Neuron (in vitro differentiated cells): ENCODE measurements at regions not wholly inside any gene's neighbourhood (a gene's known extent, or its start where the extent isn't known, plus 50 kb on each side); places are given as distances from the start of the nearest gene placed in this dataset.
"Not testable (repeated sequence)": the region's sequence is repeated elsewhere in the genome, so short reads cannot be mapped to it uniquely, and the experiment has no call there.

ENCODE experiments used
- H2AFZ ChIP-seq: one replicate; pipeline ENCODE4 v1.6.1; 2013; ENCODE audit warnings: low read depth, mild to moderate bottlenecking, inconsistent platforms, low read length, moderate library complexity
- H3K27me3 ChIP-seq: one replicate; pipeline ENCODE4 v1.6.1; 2013; ENCODE audit warnings: low read length; ENCODE audit not compliant: insufficient read depth
- H3K36me3 ChIP-seq: one replicate; pipeline ENCODE4 v1.6.1; 2013; ENCODE audit warnings: low read length; ENCODE audit not compliant: insufficient read depth
- H3K4me1 ChIP-seq: one replicate; pipeline ENCODE4 v1.6.1; 2013; ENCODE audit warnings: low read length; ENCODE audit not compliant: insufficient read depth
- H3K4me3 ChIP-seq: 2 replicates; pipeline ENCODE4 v1.5.1; 2013; ENCODE audit warnings: mild to moderate bottlenecking, low read length, moderate library complexity
- H3K9me3 ChIP-seq: one replicate; pipeline ENCODE4 v1.6.1; 2013; ENCODE audit warnings: low read length

DNA sequence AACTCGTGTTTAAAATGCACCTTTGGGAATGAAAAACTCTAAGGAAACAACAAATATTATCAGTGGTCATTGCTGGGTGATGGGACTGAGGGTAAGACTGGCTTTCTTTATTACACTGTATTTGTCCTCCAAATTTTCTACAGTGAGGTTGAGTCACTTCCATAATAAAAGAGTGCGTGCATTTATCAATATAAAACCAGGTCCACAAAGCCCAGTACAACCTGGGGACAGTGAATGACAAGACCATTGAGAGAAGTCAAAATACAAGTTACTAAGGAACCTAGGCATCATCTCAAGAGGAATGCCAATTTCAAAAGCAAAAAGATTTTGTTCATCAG is 76.4 kb downstream of the MAGED4 start:
- Histone ChIP-seq H3K4me3 (peak overlapping the region; percentile 68), H3K9me3 (no peaks in the 10 kb centered on the region), H2AFZ (peak overlapping the region; percentile 44), H3K27me3 (no peaks in the 10 kb centered on the region), H3K36me3 (no peaks in the 10 kb centered on the region), H3K4me1 (peaks cover 16% of the 10 kb centered on the region)

- Histone ChIP-seq H3K4me3 (peak overlapping the region; percentile 68), H2AFZ (peak overlapping the region; percentile 44), H3K36me3 (no peaks in the 10 kb centered on the region), H3K4me1 (peaks cover 18% of the 10 kb centered on the region), H3K9me3 (no peaks in the 10 kb centered on the region), H3K27me3 (no peaks in the 10 kb centered on the region)
Observed at GRCh38 chrX:52261463-52262194, 76.9 kb downstream of the MAGED4 start.

- Histone ChIP-seq H3K4me1 (peaks cover 18% of the 10 kb centered on the region), H3K4me3 (peak overlapping the region; percentile 68), H3K27me3 (no peaks in the 10 kb centered on the region), H3K9me3 (no peaks in the 10 kb centered on the region), H2AFZ (no peak overlapping the region), H3K36me3 (no peaks in the 10 kb centered on the region)
Observed at GRCh38 chrX:52262195-52262546, 77.5 kb downstream of the MAGED4 start.

DNA sequence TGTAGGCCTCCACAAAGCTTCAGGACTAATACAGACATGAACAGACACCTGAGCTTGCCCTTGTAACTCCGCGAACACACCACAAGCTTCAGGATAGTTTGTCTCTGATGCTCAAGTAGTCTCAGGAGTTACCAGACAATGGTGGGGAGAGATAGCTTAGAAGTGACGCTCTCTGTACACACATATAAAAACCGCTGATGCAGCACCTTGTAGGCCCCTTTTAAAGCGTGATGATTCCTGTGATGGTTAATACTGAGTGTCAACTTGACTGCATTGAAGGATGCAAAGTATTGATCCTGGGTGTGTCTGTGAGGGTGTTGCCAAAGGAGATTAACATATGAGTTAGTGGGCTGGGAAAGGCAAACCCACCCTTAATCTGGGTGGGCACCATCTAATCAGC is 78.7 kb downstream of the MAGED4 start:
- H3K4me3 ChIP-seq, result no peak overlapping the region
- no peaks in the 10 kb centered on the region for H3K36me3 ChIP-seq
- H2AFZ ChIP-seq, result no peak overlapping the region
- H3K27me3 ChIP-seq, result no peaks in the 10 kb centered on the region
- peaks cover 18% of the 10 kb centered on the region for H3K4me1 ChIP-seq
- H3K9me3 ChIP-seq, result no peaks in the 10 kb centered on the region

DNA sequence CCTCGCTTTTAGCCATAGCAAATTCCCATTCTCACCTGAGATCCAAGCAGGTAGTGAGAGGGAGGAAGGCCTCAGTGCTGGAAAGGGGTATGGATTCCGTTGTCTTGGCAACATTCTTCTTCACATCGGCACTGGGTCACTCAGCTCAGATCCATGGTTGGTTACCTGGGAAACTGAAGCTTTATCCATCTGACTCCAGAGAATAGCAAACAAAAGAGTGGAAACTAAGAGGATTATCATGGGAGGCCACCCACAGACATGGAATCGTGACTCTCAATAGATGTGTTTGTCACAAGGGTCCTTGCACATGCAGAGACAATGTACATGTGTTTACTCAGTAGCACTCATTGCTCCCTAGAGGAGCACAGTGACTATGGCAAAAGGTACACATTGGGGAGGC is 81.0 kb downstream of the MAGED4 start:
- no peaks in the 10 kb centered on the region for H3K9me3 ChIP-seq
- H2AFZ ChIP-seq, result no peak overlapping the region
- H3K36me3 ChIP-seq, result no peaks in the 10 kb centered on the region
- H3K4me3 ChIP-seq, result no peak overlapping the region
- peaks cover 16% of the 10 kb centered on the region for H3K4me1 ChIP-seq
- peaks cover 3% of the 10 kb centered on the region for H3K27me3 ChIP-seq

GRCh38 chrX:52268502-52268901 is 83.8 kb downstream of the MAGED4 start:
- H2AFZ ChIP-seq, H3K36me3 ChIP-seq, H3K4me3 ChIP-seq, H3K9me3 ChIP-seq, H3K27me3 ChIP-seq: not testable (repeated sequence)
- H3K4me1 ChIP-seq, result peaks cover 10% of the 10 kb centered on the region

DNA sequence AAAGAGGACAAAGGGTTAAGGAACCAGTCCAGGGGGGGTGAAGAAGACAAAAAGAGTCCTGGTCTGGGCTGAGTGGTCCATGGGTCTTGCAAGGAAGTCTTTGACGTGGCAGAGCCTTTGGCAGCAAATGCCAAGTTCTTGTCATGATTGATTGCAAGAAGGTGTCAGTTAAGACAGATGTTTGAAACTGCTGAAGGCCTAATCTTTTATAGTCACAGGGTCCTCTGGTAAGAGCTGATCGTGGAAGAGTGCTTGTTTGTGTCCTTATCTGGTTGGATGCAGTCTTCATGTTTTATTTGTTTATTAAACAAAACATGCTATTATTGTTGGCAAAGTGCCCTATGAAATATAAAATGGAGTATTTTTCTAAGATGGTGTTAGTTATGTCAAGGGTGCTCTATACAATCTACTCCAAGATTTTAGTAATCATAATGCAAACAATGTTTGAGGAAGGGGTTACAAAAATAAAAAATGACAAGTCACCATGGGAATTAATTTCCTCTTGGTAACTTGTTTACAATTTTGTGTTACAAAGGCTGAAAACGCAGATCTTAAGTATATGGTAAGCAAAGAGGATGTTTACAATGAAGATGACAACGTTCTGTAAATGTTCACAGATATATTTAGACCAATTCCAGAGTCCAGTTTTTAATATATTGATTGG is 85.9 kb downstream of the MAGED4 start:
- Histone ChIP-seq H3K9me3 (no peaks in the 10 kb centered on the region), H3K27me3 (peaks cover 5% of the 10 kb centered on the region), H3K36me3 (no peaks in the 10 kb centered on the region), H3K4me1 (peaks cover 8% of the 10 kb centered on the region), H3K4me3 (no peak overlapping the region), H2AFZ (no peak overlapping the region)

GRCh38 chrX:52271206-52271605 is 86.5 kb downstream of the MAGED4 start:
- H3K9me3 ChIP-seq, result no peaks in the 10 kb centered on the region
- H3K36me3 ChIP-seq, result no peaks in the 10 kb centered on the region
- peaks cover 2% of the 10 kb centered on the region for H3K4me1 ChIP-seq
- H3K4me3 ChIP-seq, result no peak overlapping the region
- peaks cover 5% of the 10 kb centered on the region for H3K27me3 ChIP-seq
- no peak overlapping the region for H2AFZ ChIP-seq

- Histone ChIP-seq H2AFZ (no peak overlapping the region), H3K4me1 (no peaks in the 10 kb centered on the region)
Observed at GRCh38 chrX:52277666-52278065, 91.2 kb upstream of the XAGE2 start.

GRCh38 chrX:52280812-52281211 is 88.0 kb upstream of the XAGE2 start:
- Histone ChIP-seq H3K4me1 (no peaks in the 10 kb centered on the region), H3K9me3 (no peaks in the 10 kb centered on the region), H2AFZ (no peak overlapping the region), H3K27me3 (peaks cover 2% of the 10 kb centered on the region), H3K4me3 (no peak overlapping the region), H3K36me3 (no peaks in the 10 kb centered on the region)

More at GRCh38 chrX:52277666-52278065, 91.2 kb upstream of the XAGE2 start:
- no peaks in the 10 kb centered on the region for H3K36me3 ChIP-seq
- H3K9me3 ChIP-seq, result no peaks in the 10 kb centered on the region
- peaks cover 3% of the 10 kb centered on the region for H3K27me3 ChIP-seq
- H3K4me3 ChIP-seq, result no peak overlapping the region

- H3K36me3 ChIP-seq, result no peaks in the 10 kb centered on the region
- H2AFZ ChIP-seq, result no peak overlapping the region
- H3K27me3 ChIP-seq, result peaks cover 2% of the 10 kb centered on the region
- no peaks in the 10 kb centered on the region for H3K4me1 ChIP-seq
- H3K4me3 ChIP-seq, result no peak overlapping the region
- no peaks in the 10 kb centered on the region for H3K9me3 ChIP-seq
Observed at GRCh38 chrX:52284865-52285264, 84.0 kb upstream of the XAGE2 start.

- not testable (repeated sequence) for H3K4me3 ChIP-seq, H2AFZ ChIP-seq, H3K36me3 ChIP-seq, H3K9me3 ChIP-seq, H3K4me1 ChIP-seq, H3K27me3 ChIP-seq
Observed at GRCh38 chrX:52298968-52299367, 69.9 kb upstream of the XAGE2 start.

GRCh38 chrX:52308532-52308931 is 60.3 kb upstream of the XAGE2 start:
- H3K36me3 ChIP-seq, H3K4me3 ChIP-seq, H2AFZ ChIP-seq, H3K4me1 ChIP-seq, H3K9me3 ChIP-seq, H3K27me3 ChIP-seq: not testable (repeated sequence)
